ENCODE measurements at regions not wholly inside any gene's neighbourhood (a gene's known extent, or its start where the extent isn't known, plus 50 kb on each side); places are given as distances from the start of the nearest gene placed in this dataset.
"Not testable (repeated sequence)": the region's sequence is repeated elsewhere in the genome, so short reads cannot be mapped to it uniquely, and the experiment has no call there.

GRCh38 chr3:110311541-110311940 is 760.1 kb upstream of the NECTIN3 start:
- H3K9me3 ChIP-seq (ENCODE audit: low read depth, low read length), result no peaks in the 10 kb centered on the region
- H3K4me1 ChIP-seq (ENCODE audit: insufficient read depth, low read length), result no peaks in the 10 kb centered on the region
- no peaks in the 10 kb centered on the region for H3K27me3 ChIP-seq (ENCODE audit: insufficient read depth, low read length)
- H3K4me3 ChIP-seq (ENCODE audit: low read length), result no peak overlapping the region

- Histone ChIP-seq H3K4me1 (ENCODE audit: insufficient read depth, low read length) (no peaks in the 10 kb centered on the region), H3K27me3 (ENCODE audit: insufficient read depth, low read length) (no peaks in the 10 kb centered on the region), H3K4me3 (ENCODE audit: low read length) (no peak overlapping the region), H3K9me3 (ENCODE audit: low read depth, low read length) (no peaks in the 10 kb centered on the region)
Observed at GRCh38 chr3:110314512-110315114, 757.0 kb upstream of the NECTIN3 start.

GRCh38 chr3:110318108-110318507 is 753.5 kb upstream of the NECTIN3 start:
- H3K4me3 ChIP-seq (ENCODE audit: low read length), result no peak overlapping the region
- H3K9me3 ChIP-seq (ENCODE audit: low read depth, low read length), result no peaks in the 10 kb centered on the region
- no peaks in the 10 kb centered on the region for H3K4me1 ChIP-seq (ENCODE audit: insufficient read depth, low read length)
- no peaks in the 10 kb centered on the region for H3K27me3 ChIP-seq (ENCODE audit: insufficient read depth, low read length)

- Histone ChIP-seq H3K27me3 (ENCODE audit: insufficient read depth, low read length) (no peaks in the 10 kb centered on the region), H3K4me1 (ENCODE audit: insufficient read depth, low read length) (no peaks in the 10 kb centered on the region), H3K4me3 (ENCODE audit: low read length) (no peak overlapping the region), H3K9me3 (ENCODE audit: low read depth, low read length) (no peaks in the 10 kb centered on the region)
Observed at GRCh38 chr3:110323349-110323748, 748.3 kb upstream of the NECTIN3 start.

- no peak overlapping the region for H3K4me3 ChIP-seq (ENCODE audit: low read length)
- no peaks in the 10 kb centered on the region for H3K9me3 ChIP-seq (ENCODE audit: low read depth, low read length)
- no peaks in the 10 kb centered on the region for H3K4me1 ChIP-seq (ENCODE audit: insufficient read depth, low read length)
- no peaks in the 10 kb centered on the region for H3K27me3 ChIP-seq (ENCODE audit: insufficient read depth, low read length)
Observed at GRCh38 chr3:110324171-110324705, 747.4 kb upstream of the NECTIN3 start.

- Histone ChIP-seq H3K4me1 (ENCODE audit: insufficient read depth, low read length) (no peaks in the 10 kb centered on the region), H3K27me3 (ENCODE audit: insufficient read depth, low read length) (no peaks in the 10 kb centered on the region), H3K4me3 (ENCODE audit: low read length) (no peak overlapping the region), H3K9me3 (ENCODE audit: low read depth, low read length) (no peaks in the 10 kb centered on the region)
Observed at GRCh38 chr3:110327870-110328269, 743.7 kb upstream of the NECTIN3 start.

- not testable (repeated sequence) for H3K9me3 ChIP-seq (ENCODE audit: low read depth, low read length); H3K4me3 ChIP-seq (ENCODE audit: low read length); H3K4me1 ChIP-seq (ENCODE audit: insufficient read depth, low read length); H3K27me3 ChIP-seq (ENCODE audit: insufficient read depth, low read length)
Observed at GRCh38 chr3:110331562-110331961, 740.1 kb upstream of the NECTIN3 start.

GRCh38 chr3:110332629-110333028 is 739.0 kb upstream of the NECTIN3 start:
- H3K4me1 ChIP-seq (ENCODE audit: insufficient read depth, low read length), result no peaks in the 10 kb centered on the region
- H3K4me3 ChIP-seq (ENCODE audit: low read length), result no peak overlapping the region
- H3K27me3 ChIP-seq (ENCODE audit: insufficient read depth, low read length), result no peaks in the 10 kb centered on the region
- H3K9me3 ChIP-seq (ENCODE audit: low read depth, low read length), result no peaks in the 10 kb centered on the region

- H3K4me3 ChIP-seq (ENCODE audit: low read length), result no peak overlapping the region
Observed at GRCh38 chr3:110341047-110341446, 730.6 kb upstream of the NECTIN3 start.

GRCh38 chr3:110343376-110343775 is 728.2 kb upstream of the NECTIN3 start:
- H3K4me1 ChIP-seq (ENCODE audit: insufficient read depth, low read length), result no peaks in the 10 kb centered on the region
- H3K9me3 ChIP-seq (ENCODE audit: low read depth, low read length), result no peaks in the 10 kb centered on the region
- no peaks in the 10 kb centered on the region for H3K27me3 ChIP-seq (ENCODE audit: insufficient read depth, low read length)
- no peak overlapping the region for H3K4me3 ChIP-seq (ENCODE audit: low read length)

More at GRCh38 chr3:110341047-110341446, 730.6 kb upstream of the NECTIN3 start:
- Histone ChIP-seq H3K4me1 (ENCODE audit: insufficient read depth, low read length) (no peaks in the 10 kb centered on the region), H3K27me3 (ENCODE audit: insufficient read depth, low read length) (no peaks in the 10 kb centered on the region), H3K9me3 (ENCODE audit: low read depth, low read length) (no peaks in the 10 kb centered on the region)

- Histone ChIP-seq H3K27me3 (ENCODE audit: insufficient read depth, low read length) (no peaks in the 10 kb centered on the region), H3K9me3 (ENCODE audit: low read depth, low read length) (no peaks in the 10 kb centered on the region)
Observed at GRCh38 chr3:110343945-110344344, 727.7 kb upstream of the NECTIN3 start.

GRCh38 chr3:110344487-110344886 is 727.1 kb upstream of the NECTIN3 start:
- Histone ChIP-seq H3K27me3 (ENCODE audit: insufficient read depth, low read length) (no peaks in the 10 kb centered on the region), H3K4me1 (ENCODE audit: insufficient read depth, low read length) (no peaks in the 10 kb centered on the region), H3K4me3 (ENCODE audit: low read length) (no peak overlapping the region), H3K9me3 (ENCODE audit: low read depth, low read length) (no peaks in the 10 kb centered on the region)

More at GRCh38 chr3:110343945-110344344, 727.7 kb upstream of the NECTIN3 start:
- H3K4me1 ChIP-seq (ENCODE audit: insufficient read depth, low read length), result no peaks in the 10 kb centered on the region
- H3K4me3 ChIP-seq (ENCODE audit: low read length), result no peak overlapping the region

GRCh38 chr3:110344897-110345767 is 726.5 kb upstream of the NECTIN3 start:
- no peaks in the 10 kb centered on the region for H3K27me3 ChIP-seq (ENCODE audit: insufficient read depth, low read length)
- H3K4me1 ChIP-seq (ENCODE audit: insufficient read depth, low read length), result no peaks in the 10 kb centered on the region

GRCh38 chr3:110349295-110349694 is 722.3 kb upstream of the NECTIN3 start:
- Histone ChIP-seq H3K4me1 (ENCODE audit: insufficient read depth, low read length) (no peaks in the 10 kb centered on the region), H3K4me3 (ENCODE audit: low read length) (no peak overlapping the region), H3K27me3 (ENCODE audit: insufficient read depth, low read length) (no peaks in the 10 kb centered on the region), H3K9me3 (ENCODE audit: low read depth, low read length) (no peaks in the 10 kb centered on the region)

More at GRCh38 chr3:110344897-110345767, 726.5 kb upstream of the NECTIN3 start:
- H3K9me3 ChIP-seq (ENCODE audit: low read depth, low read length), result no peaks in the 10 kb centered on the region
- H3K4me3 ChIP-seq (ENCODE audit: low read length), result no peak overlapping the region

- no peaks in the 10 kb centered on the region for H3K27me3 ChIP-seq (ENCODE audit: insufficient read depth, low read length)
- H3K4me1 ChIP-seq (ENCODE audit: insufficient read depth, low read length), result no peaks in the 10 kb centered on the region
- H3K4me3 ChIP-seq (ENCODE audit: low read length), result no peak overlapping the region
- no peaks in the 10 kb centered on the region for H3K9me3 ChIP-seq (ENCODE audit: low read depth, low read length)
Observed at GRCh38 chr3:110352841-110353604, 718.6 kb upstream of the NECTIN3 start.

Measured in mononuclear cell (primary cell).